CD4-positive, alpha-beta T cell (primary cell): ENCODE measurements at regions not wholly inside any gene's neighbourhood (a gene's known extent, or its start where the extent isn't known, plus 50 kb on each side); places are given as distances from the start of the nearest gene placed in this dataset.

Experiments
- ATAC-seq: fragments of 200-7000 bp; cut with Tn5 transposase; one replicate; pipeline ENCODE4 v1.10.0; 2022; ENCODE audit warnings: mild to moderate bottlenecking; ENCODE audit not compliant: poor library complexity
- CTCF ChIA-PET: fragments of 350-600 bp; sonication (Branson Sonifier 250); formaldehyde crosslinking; loops from one replicate; lab custom pipeline; 2021; ENCODE audit warnings: antibody characterized with exemption, inconsistent platforms; lab: Charles Lee
- POLR2A ChIA-PET: fragments of 350-600 bp; sonication (Branson Sonifier 250); formaldehyde crosslinking; loops from one replicate; lab custom pipeline; 2021; ENCODE audit warnings: antibody characterized with exemption, inconsistent platforms; lab: Charles Lee
- DNase-seq, 14 experiments: peaks; one replicate each; pipeline ENCODE4 v3.0.0-alpha.2; 2013 to 2020; ENCODE audit warnings: mixed read lengths in 2 of 14
- H3K27ac ChIP-seq, 2 donors: one replicate each; pipeline versions ENCODE4 v1.5.1 to v1.7.0; 2013; ENCODE audit warnings: low read length in 2 of 2, low read depth in 1 of 2, mild to moderate bottlenecking in 1 of 2
- H3K27me3 ChIP-seq, 2 experiments: 1 replicate in 1 of 2; 2 replicates in 1 of 2; pipeline versions ENCODE4 v1.6.1 to v1.7.0; 2013; ENCODE audit warnings: low read length in 2 of 2, control low read depth in 1 of 2, mild to moderate bottlenecking in 1 of 2, moderate library complexity in 1 of 2; ENCODE audit not compliant: insufficient read depth in 2 of 2, control insufficient read depth in 1 of 2
- H3K36me3 ChIP-seq: one replicate; pipeline ENCODE4 v1.6.1; 2013; ENCODE audit warnings: low read length, control low read depth; ENCODE audit not compliant: insufficient read depth
- H3K4me1 ChIP-seq: one replicate; pipeline ENCODE4 v1.6.1; 2013; ENCODE audit warnings: low read length, control low read depth; ENCODE audit not compliant: insufficient read depth
- H3K4me3 ChIP-seq: one replicate; pipeline ENCODE4 v1.5.1; 2013; ENCODE audit warnings: mild to moderate bottlenecking, low read length, moderate library complexity
- H3K9me3 ChIP-seq, 2 experiments: 1 replicate in 1 of 2; 2 replicates in 1 of 2; pipeline versions ENCODE4 v1.6.1 to v1.7.0; 2013; ENCODE audit warnings: low read length in 2 of 2, mild to moderate bottlenecking in 2 of 2, control low read depth in 1 of 2, moderate library complexity in 1 of 2; ENCODE audit not compliant: control insufficient read depth in 1 of 2, insufficient read depth in 1 of 2
- H3K27ac Mint-ChIP-seq: one replicate; pipeline ENCODE4 v1.8.0; 2020; ENCODE audit warnings: mixed read lengths
- H3K27me3 Mint-ChIP-seq: one replicate; pipeline ENCODE4 v1.8.0; 2021; ENCODE audit warnings: mixed read lengths
- H3K36me3 Mint-ChIP-seq: one replicate; pipeline ENCODE4 v1.8.0; 2021; ENCODE audit warnings: low read depth, mixed read lengths
- H3K4me1 Mint-ChIP-seq: one replicate; pipeline ENCODE4 v1.8.0; 2021; ENCODE audit warnings: low read depth, mixed read lengths
- H3K4me3 Mint-ChIP-seq: one replicate; pipeline ENCODE4 v1.8.0; 2020; ENCODE audit warnings: mild to moderate bottlenecking, mixed read lengths
- H3K9me3 Mint-ChIP-seq: one replicate; pipeline ENCODE4 v1.8.0; 2020; ENCODE audit warnings: mixed read lengths
- CTCF ChIP-seq: fragments of 200-600 bp; IDR thresholded peaks from one replicate; pipeline ENCODE4 v1.8.0; 2022; ENCODE audit warnings: antibody characterized with exemption, mild to moderate bottlenecking
- intact Hi-C, 2 experiments: fragments of 100-400 bp; cut with DNase I in 1 of 2; cut with micrococcal nuclease in 1 of 2; formaldehyde crosslinking; loops; one replicate each; pipeline versions ENCODE4 v1.15.1 to v1.9.0; 2023 to 2025; cut with DNase I, micrococcal nuclease

GRCh38 chrX:39816871-39817731 lies 280.7 kb downstream of the BCOR start:
- Mint-ChIP-seq H3K36me3 (no peaks in the 10 kb centered on the region), H3K27me3 (no peaks in the 10 kb centered on the region), H3K27ac (no peak overlapping the region), H3K9me3 (no peaks in the 10 kb centered on the region), H3K4me3 (peak overlapping the region; percentile 34), H3K4me1 (peaks cover 18% of the 10 kb centered on the region)
- Histone ChIP-seq H3K9me3 (no peaks in the 10 kb centered on the region), H3K36me3 (no peaks in the 10 kb centered on the region), H3K27me3 (peaks cover 0 to 8% of the 10 kb centered on the region in 2 experiments), H3K4me3 (no peak overlapping the region), H3K4me1 (peaks cover 23% of the 10 kb centered on the region), H3K27ac (no peak overlapping the region)
- no peak for ATAC-seq
- intact Hi-C loops = loop anchor here (5.0 to 10.0 kb wide), 4 partner anchors 35 to 355 kb away; partner anchors contain the start of gene BCOR (in 1 of the 2)
- POLR2A ChIA-PET = interaction anchor here (1.2 to 1.8 kb wide), 3 partner anchors 34 to 281 kb away, joined by 3 to 5 read pairs (median 4); partner anchors contain the start of gene BCOR
- TF ChIP-seq CTCF = no peak
- DNase-seq = peak in 1 of 14 experiments; percentile 12
- CTCF ChIA-PET = interaction anchor here (1.9 kb wide), 1 partner anchor 38 kb away, joined by 7 read pairs; no protein-coding TSS in a partner anchor

- Mint-ChIP-seq H3K4me1 (peaks cover 18% of the 10 kb centered on the region), H3K4me3 (no peak overlapping the region), H3K27me3 (no peaks in the 10 kb centered on the region), H3K27ac (no peak overlapping the region), H3K36me3 (no peaks in the 10 kb centered on the region), H3K9me3 (no peaks in the 10 kb centered on the region)
- TF ChIP-seq CTCF = no peak
- Histone ChIP-seq H3K9me3 (no peaks in the 10 kb centered on the region), H3K4me3 (no peak overlapping the region), H3K27ac (no peak overlapping the region), H3K27me3 (peaks cover 0 to 8% of the 10 kb centered on the region in 2 experiments), H3K4me1 (peaks cover 23% of the 10 kb centered on the region), H3K36me3 (no peaks in the 10 kb centered on the region)
- intact Hi-C loops = loop anchor here (5.0 to 10.0 kb wide), 4 partner anchors 34 to 354 kb away; partner anchors contain the start of gene BCOR (in 1 of the 2)
- CTCF ChIA-PET = interaction anchor here (1.9 kb wide), 1 partner anchor 37 kb away, joined by 7 read pairs; no protein-coding TSS in a partner anchor
- POLR2A ChIA-PET = interaction anchor here (1.2 to 1.8 kb wide), 2 partner anchors 33 to 280 kb away, joined by 3 to 5 read pairs; partner anchors contain the start of gene BCOR
- no peak for DNase-seq
- no peak for ATAC-seq
Observed at GRCh38 chrX:39817754-39818470, 279.8 kb downstream of the BCOR start.

GRCh38 chrX:39818750-39819149 lies 279.0 kb downstream of the BCOR start:
- intact Hi-C loops = loop anchor here (5.0 to 10.0 kb wide), 4 partner anchors 34 to 354 kb away; partner anchors contain the start of gene BCOR (in 1 of the 2)
- Histone ChIP-seq H3K4me3 (no peak overlapping the region), H3K27ac (no peak overlapping the region), H3K9me3 (no peaks in the 10 kb centered on the region), H3K27me3 (peaks cover 0 to 8% of the 10 kb centered on the region in 2 experiments), H3K36me3 (no peaks in the 10 kb centered on the region), H3K4me1 (peaks cover 23% of the 10 kb centered on the region)
- DNase-seq = no peak
- ChIA-PET CTCF (interaction anchor here (0.6 kb wide), 1 partner anchor 420 kb away, joined by 6 read pairs; no protein-coding TSS in a partner anchor), POLR2A (no interaction called here)
- ATAC-seq = no peak
- Mint-ChIP-seq H3K4me3 (no peak overlapping the region), H3K36me3 (no peaks in the 10 kb centered on the region), H3K9me3 (no peaks in the 10 kb centered on the region), H3K27ac (no peak overlapping the region), H3K27me3 (no peaks in the 10 kb centered on the region), H3K4me1 (peaks cover 18% of the 10 kb centered on the region)
- no peak for TF ChIP-seq CTCF
